ENCODE measurements at regions not wholly inside any gene's neighbourhood (a gene's known extent, or its start where the extent isn't known, plus 50 kb on each side); places are given as distances from the start of the nearest gene placed in this dataset.
A peak's percentile ranks its signal among the peaks of the same experiment; 100 is the strongest.

GRCh38 chr6:164108092-164108491 is 693.6 kb downstream of the QKI start (continued):
- no peak for TF ChIP-seq HDGF (IDR thresholded peaks at IDR 0.05)
- TF ChIP-seq PHF21A (IDR thresholded peaks at IDR 0.05; ENCODE audit: borderline replicate concordance, low read depth), result no peak
- TF ChIP-seq ZNF316 (IDR thresholded peaks at IDR 0.05), result peak; percentile 79
- TF ChIP-seq CBFA2T2 (conservative IDR thresholded peaks at IDR 0.05), result no peak
- TF ChIP-seq ZNF589 (CRISPR knock-in tag; IDR thresholded peaks at IDR 0.05; ENCODE audit: low read depth), result peak; percentile 88
- TF ChIP-seq PRPF4 (IDR thresholded peaks at IDR 0.05; ENCODE audit: insufficient read depth, low read depth, low read length, poor library complexity, severe bottlenecking), result no peak
- no peak for TF ChIP-seq ZNF586 (CRISPR knock-in tag; conservative IDR thresholded peaks at IDR 0.05)
- no peak for TF ChIP-seq MYBL2 (IDR thresholded peaks at IDR 0.05; ENCODE audit: low read depth)
- no peak for TF ChIP-seq MYBL2 (CRISPR knock-in tag; IDR thresholded peaks at IDR 0.05; ENCODE audit: borderline replicate concordance)
- TF ChIP-seq SMAD3 (CRISPR knock-in tag; conservative IDR thresholded peaks at IDR 0.05), result 0 out of 2 replicates have a peak, but pooled peaks have one; percentile 67
- peak; percentile 52; the same call in 1 of the 2 replicates for TF ChIP-seq ZNF175 (CRISPR knock-in tag; IDR thresholded peaks at IDR 0.05; ENCODE audit: low read depth)
- TF ChIP-seq L3MBTL2 (IDR thresholded peaks at IDR 0.05), result peak; percentile 18
- TF ChIP-seq TAF15 (IDR thresholded peaks at IDR 0.05; ENCODE audit: low read depth, low read length), result no peak
- TF ChIP-seq MTA1 (IDR thresholded peaks at IDR 0.05; ENCODE audit: borderline replicate concordance), result no peak
- TF ChIP-seq MAFG (tag; conservative IDR thresholded peaks at IDR 0.05), result peak; percentile 89
- TF ChIP-seq CHD1 (IDR thresholded peaks at IDR 0.05; ENCODE audit: low read length), result no peak
- TF ChIP-seq RNF219 (CRISPR knock-in tag; IDR thresholded peaks at IDR 0.05), result 0 out of 2 replicates have a peak, but pooled peaks have one; percentile 25
- no peak for TF ChIP-seq ZNF318 (IDR thresholded peaks at IDR 0.05; ENCODE audit: borderline replicate concordance in 1 of 2, low read depth in 1 of 2)
- no peak for TF ChIP-seq CAMTA2 (CRISPR knock-in tag; conservative IDR thresholded peaks at IDR 0.05)
- TF ChIP-seq HSF4 (CRISPR knock-in tag; IDR thresholded peaks at IDR 0.05; ENCODE audit: borderline replicate concordance), result no peak
- no peak for TF ChIP-seq HEY1 (CRISPR knock-in tag; IDR thresholded peaks at IDR 0.05; ENCODE audit: borderline replicate concordance)

Data from K562 (cell line).